ENCODE measurements at regions not wholly inside any gene's neighbourhood (a gene's known extent, or its start where the extent isn't known, plus 50 kb on each side); places are given as distances from the start of the nearest gene placed in this dataset.

GRCh38 chr6:147737115-147737514, 228.6 kb downstream of the SAMD5 start:
- H3K36me3 ChIP-seq (ENCODE audit: low read depth), result no peaks in the 10 kb centered on the region
- peaks cover 3% of the 10 kb centered on the region for H3K27me3 ChIP-seq (ENCODE audit: insufficient read depth, poor library complexity, severe bottlenecking)
- H3K4me1 ChIP-seq (ENCODE audit: insufficient read depth, poor library complexity, severe bottlenecking), result no peaks in the 10 kb centered on the region
- no peak overlapping the region for H3K27ac ChIP-seq (ENCODE audit: poor library complexity, severe bottlenecking)
- no peak for TF ChIP-seq CTCF (IDR thresholded peaks at IDR 0.05; ENCODE audit: poor library complexity, severe bottlenecking)
- H3K4me3 ChIP-seq (ENCODE audit: severe bottlenecking), result no peak overlapping the region
- DNase-seq (ENCODE audit: low spot score) (no peak), ATAC-seq (ENCODE audit: low read depth) (no peak)
- no peaks in the 10 kb centered on the region for H3K9me3 ChIP-seq (ENCODE audit: severe bottlenecking)

- no peaks in the 10 kb centered on the region for H3K36me3 ChIP-seq (ENCODE audit: low read depth)
- peaks cover 3% of the 10 kb centered on the region for H3K27me3 ChIP-seq (ENCODE audit: insufficient read depth, poor library complexity, severe bottlenecking)
- no peaks in the 10 kb centered on the region for H3K4me1 ChIP-seq (ENCODE audit: insufficient read depth, poor library complexity, severe bottlenecking)
- no peak for TF ChIP-seq CTCF (IDR thresholded peaks at IDR 0.05; ENCODE audit: poor library complexity, severe bottlenecking)
- ATAC-seq (ENCODE audit: low read depth) (no peak), DNase-seq (ENCODE audit: low spot score) (no peak)
- no peak overlapping the region for H3K27ac ChIP-seq (ENCODE audit: poor library complexity, severe bottlenecking)
- H3K4me3 ChIP-seq (ENCODE audit: severe bottlenecking), result no peak overlapping the region
- H3K9me3 ChIP-seq (ENCODE audit: severe bottlenecking), result no peaks in the 10 kb centered on the region
Measured at GRCh38 chr6:147738099-147738498, 229.6 kb downstream of the SAMD5 start.

DNA sequence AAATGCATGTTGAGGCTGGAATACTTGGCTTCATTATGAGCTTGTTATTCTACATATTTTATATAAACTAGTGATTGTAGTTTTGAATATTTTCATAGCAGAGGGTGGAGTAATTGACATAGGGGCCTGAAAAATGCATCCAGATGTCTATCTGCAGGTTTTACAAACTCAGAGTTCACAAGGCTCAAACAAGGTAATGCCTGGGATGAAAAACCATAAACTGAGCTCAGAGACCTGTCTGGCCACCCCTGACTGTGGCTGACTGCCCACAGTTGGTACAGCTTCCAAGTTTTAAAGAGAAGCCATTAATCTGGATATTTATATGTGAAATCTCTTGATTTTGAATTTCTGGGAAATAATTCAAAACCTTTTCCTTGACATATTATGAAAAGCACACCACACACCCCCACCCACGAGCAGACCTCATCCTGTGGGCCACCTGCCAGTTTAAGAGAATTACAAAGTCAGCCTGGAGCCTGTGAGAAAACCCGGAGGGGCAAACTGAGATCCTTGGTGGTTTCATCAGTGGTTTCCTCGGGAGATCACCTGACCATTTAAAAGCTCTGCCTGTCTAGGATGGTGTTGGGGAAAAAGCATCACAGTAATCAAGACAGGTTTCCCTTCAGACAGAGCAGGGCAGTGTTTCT, 230.1 kb downstream of the SAMD5 start:
- ATAC-seq (ENCODE audit: low read depth) (no peak), DNase-seq (ENCODE audit: low spot score) (no peak)
- peaks cover 3% of the 10 kb centered on the region for H3K27me3 ChIP-seq (ENCODE audit: insufficient read depth, poor library complexity, severe bottlenecking)
- H3K9me3 ChIP-seq (ENCODE audit: severe bottlenecking), result no peaks in the 10 kb centered on the region
- H3K4me3 ChIP-seq (ENCODE audit: severe bottlenecking), result no peak overlapping the region
- no peak overlapping the region for H3K27ac ChIP-seq (ENCODE audit: poor library complexity, severe bottlenecking)
- H3K36me3 ChIP-seq (ENCODE audit: low read depth), result no peaks in the 10 kb centered on the region
- TF ChIP-seq CTCF (IDR thresholded peaks at IDR 0.05; ENCODE audit: poor library complexity, severe bottlenecking), result no peak
- no peaks in the 10 kb centered on the region for H3K4me1 ChIP-seq (ENCODE audit: insufficient read depth, poor library complexity, severe bottlenecking)

DNA sequence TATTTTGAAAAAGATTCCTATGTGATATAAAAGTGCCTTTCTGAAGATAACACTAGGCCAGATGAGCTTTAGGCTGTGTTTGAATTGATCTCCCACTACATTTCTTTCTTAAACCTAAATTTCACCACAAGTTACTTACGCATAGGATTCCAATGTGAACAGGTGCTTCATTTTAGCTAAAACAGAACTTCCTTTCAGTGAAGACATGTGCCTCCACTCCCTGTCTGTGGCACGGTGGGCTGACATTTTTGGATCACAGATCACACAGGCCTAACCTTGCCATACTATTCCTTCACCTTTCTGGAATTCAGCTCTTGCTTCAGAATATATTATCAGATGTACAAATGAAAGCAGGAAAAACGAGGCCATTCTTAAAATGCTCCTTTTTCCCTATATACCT, 231.8 kb downstream of the SAMD5 start:
- ATAC-seq (ENCODE audit: low read depth) (no peak), DNase-seq (ENCODE audit: low spot score) (no peak)
- peaks cover 3% of the 10 kb centered on the region for H3K27me3 ChIP-seq (ENCODE audit: insufficient read depth, poor library complexity, severe bottlenecking)
- H3K4me3 ChIP-seq (ENCODE audit: severe bottlenecking), result no peak overlapping the region
- H3K36me3 ChIP-seq (ENCODE audit: low read depth), result no peaks in the 10 kb centered on the region
- TF ChIP-seq CTCF (IDR thresholded peaks at IDR 0.05; ENCODE audit: poor library complexity, severe bottlenecking), result no peak
- no peaks in the 10 kb centered on the region for H3K9me3 ChIP-seq (ENCODE audit: severe bottlenecking)
- no peaks in the 10 kb centered on the region for H3K4me1 ChIP-seq (ENCODE audit: insufficient read depth, poor library complexity, severe bottlenecking)
- no peak overlapping the region for H3K27ac ChIP-seq (ENCODE audit: poor library complexity, severe bottlenecking)

GRCh38 chr6:147740916-147741315, 232.4 kb downstream of the SAMD5 start:
- H3K36me3 ChIP-seq (ENCODE audit: low read depth), result no peaks in the 10 kb centered on the region
- no peak overlapping the region for H3K4me3 ChIP-seq (ENCODE audit: severe bottlenecking)
- H3K4me1 ChIP-seq (ENCODE audit: insufficient read depth, poor library complexity, severe bottlenecking), result no peaks in the 10 kb centered on the region
- H3K27me3 ChIP-seq (ENCODE audit: insufficient read depth, poor library complexity, severe bottlenecking), result peaks cover 3% of the 10 kb centered on the region
- DNase-seq (ENCODE audit: low spot score) (no peak), ATAC-seq (ENCODE audit: low read depth) (no peak)
- TF ChIP-seq CTCF (IDR thresholded peaks at IDR 0.05; ENCODE audit: poor library complexity, severe bottlenecking), result no peak
- no peaks in the 10 kb centered on the region for H3K9me3 ChIP-seq (ENCODE audit: severe bottlenecking)
- H3K27ac ChIP-seq (ENCODE audit: poor library complexity, severe bottlenecking), result no peak overlapping the region

All from RWPE2 (cell line).